AG09309 (cell line): ENCODE measurements at regions not wholly inside any gene's neighbourhood (a gene's known extent, or its start where the extent isn't known, plus 50 kb on each side); places are given as distances from the start of the nearest gene placed in this dataset.

Source experiments
- DNase-seq: peaks from one replicate; pipeline ENCODE4 v3.0.0-alpha.2; 2010; ENCODE audit warnings: low read depth
- H3K4me3 ChIP-seq: 2 replicates; pipeline ENCODE4 v1.5.1; 2011; ENCODE audit warnings: mild to moderate bottlenecking, low read depth, low read length, moderate library complexity; ENCODE audit not compliant: control insufficient read depth
- TF ChIP-seq, protein P1 (sequence below): IDR thresholded peaks from 2 replicates; pipeline ENCODE4 v1.5.1; 2011; ENCODE audit warnings: mild to moderate bottlenecking, low read depth, low read length, inconsistent platforms; ENCODE audit not compliant: insufficient read depth, control insufficient read depth; ENCODE audit errors: missing control alignments

GRCh38 chr14:51428981-51429380, 188.9 kb downstream of the TMX1 start:
- DNase-seq, result no peak
- TF ChIP-seq, protein P1, sequence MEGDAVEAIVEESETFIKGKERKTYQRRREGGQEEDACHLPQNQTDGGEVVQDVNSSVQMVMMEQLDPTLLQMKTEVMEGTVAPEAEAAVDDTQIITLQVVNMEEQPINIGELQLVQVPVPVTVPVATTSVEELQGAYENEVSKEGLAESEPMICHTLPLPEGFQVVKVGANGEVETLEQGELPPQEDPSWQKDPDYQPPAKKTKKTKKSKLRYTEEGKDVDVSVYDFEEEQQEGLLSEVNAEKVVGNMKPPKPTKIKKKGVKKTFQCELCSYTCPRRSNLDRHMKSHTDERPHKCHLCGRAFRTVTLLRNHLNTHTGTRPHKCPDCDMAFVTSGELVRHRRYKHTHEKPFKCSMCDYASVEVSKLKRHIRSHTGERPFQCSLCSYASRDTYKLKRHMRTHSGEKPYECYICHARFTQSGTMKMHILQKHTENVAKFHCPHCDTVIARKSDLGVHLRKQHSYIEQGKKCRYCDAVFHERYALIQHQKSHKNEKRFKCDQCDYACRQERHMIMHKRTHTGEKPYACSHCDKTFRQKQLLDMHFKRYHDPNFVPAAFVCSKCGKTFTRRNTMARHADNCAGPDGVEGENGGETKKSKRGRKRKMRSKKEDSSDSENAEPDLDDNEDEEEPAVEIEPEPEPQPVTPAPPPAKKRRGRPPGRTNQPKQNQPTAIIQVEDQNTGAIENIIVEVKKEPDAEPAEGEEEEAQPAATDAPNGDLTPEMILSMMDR, result no peak
- no peak overlapping the region for H3K4me3 ChIP-seq

GRCh38 chr14:51430079-51430478, 190.0 kb downstream of the TMX1 start:
- TF ChIP-seq, protein P1, result no peak
- H3K4me3 ChIP-seq, result no peak overlapping the region
- no peak for DNase-seq

- TF ChIP-seq, protein P1, result no peak
- DNase-seq, result no peak
- no peak overlapping the region for H3K4me3 ChIP-seq
Measured at GRCh38 chr14:51430633-51431032, 190.6 kb downstream of the TMX1 start.

DNA sequence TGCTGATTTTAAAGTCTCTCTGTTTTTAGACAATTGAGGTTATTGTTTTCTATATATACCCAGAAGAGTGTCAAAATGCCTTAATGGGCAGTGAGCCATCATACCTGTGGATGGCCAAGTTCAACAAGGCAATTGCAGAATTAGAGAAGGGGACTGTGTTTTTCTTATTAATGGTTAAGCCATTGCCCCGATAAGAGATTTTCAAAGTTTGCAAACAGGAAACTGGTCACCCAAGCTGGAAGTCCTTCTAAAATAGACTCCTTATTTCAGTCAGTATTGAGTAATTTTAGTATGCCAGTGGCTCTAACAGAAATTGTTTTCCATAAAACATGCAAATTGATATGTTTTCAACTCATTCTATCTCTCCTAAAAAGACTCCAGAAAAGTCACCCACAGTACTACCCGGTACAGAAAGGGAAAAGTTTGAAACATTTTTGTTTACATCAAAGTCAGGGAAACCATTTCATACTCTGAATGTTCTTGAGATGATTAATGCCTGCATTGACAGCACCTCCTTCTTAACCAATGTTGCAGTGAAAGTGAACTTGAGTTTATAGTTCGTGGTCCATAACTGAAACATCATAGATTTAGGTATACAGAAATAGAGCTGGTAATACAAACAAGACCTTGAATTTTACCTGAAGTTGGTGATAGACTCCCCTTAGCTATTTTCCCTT, 191.1 kb downstream of the TMX1 start:
- no peak for DNase-seq
- TF ChIP-seq, protein P1, result no peak
- H3K4me3 ChIP-seq, result no peak overlapping the region

GRCh38 chr14:51431741-51432140, 191.7 kb downstream of the TMX1 start:
- no peak for DNase-seq
- H3K4me3 ChIP-seq, result no peak overlapping the region
- TF ChIP-seq, protein P1, result no peak

DNA sequence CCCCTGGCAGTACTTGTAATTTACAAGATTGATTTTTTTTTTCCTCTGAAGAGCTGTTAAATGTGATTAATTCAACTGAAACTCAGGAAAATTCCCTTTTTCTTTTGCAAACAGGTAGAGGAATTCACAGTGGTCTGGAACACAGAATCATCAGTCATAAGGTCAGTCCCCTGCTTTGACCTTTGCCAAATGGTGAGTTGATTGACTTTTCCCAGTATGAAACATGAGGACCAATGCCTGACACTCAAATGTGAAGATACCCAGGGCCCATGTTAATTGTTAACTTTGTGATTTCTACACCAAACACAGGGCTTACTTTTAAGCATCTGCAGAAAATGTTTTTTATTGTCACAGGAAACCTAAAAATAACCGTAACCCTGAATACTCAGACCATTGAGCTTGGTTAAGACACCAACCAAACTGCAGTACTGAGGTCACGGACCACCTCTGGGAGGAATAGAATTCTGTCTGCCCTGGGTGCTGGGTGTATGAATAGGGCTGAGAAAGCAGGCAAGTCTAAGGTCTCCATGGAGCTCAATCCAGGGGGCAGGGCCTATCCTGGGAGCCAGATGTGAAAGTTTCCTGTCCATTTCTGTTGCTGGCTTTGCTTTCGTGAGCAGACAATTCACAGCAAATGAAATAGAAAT, 192.4 kb downstream of the TMX1 start:
- no peak overlapping the region for H3K4me3 ChIP-seq
- TF ChIP-seq, protein P1, result no peak
- no peak for DNase-seq
